ENCODE measurements at regions not wholly inside any gene's neighbourhood (a gene's known extent, or its start where the extent isn't known, plus 50 kb on each side); places are given as distances from the start of the nearest gene placed in this dataset.
A peak's percentile ranks its signal among the peaks of the same experiment; 100 is the strongest.

- DNase-seq: no peak
- 82% methylated on average over 7 of the region's 7 CpGs for WGBS, 2 donors
- no peaks in the 10 kb centered on the region for H3K36me3 ChIP-seq
Observed at GRCh38 chr1:192954705-192955265, 104.4 kb downstream of the UCHL5 start.

GRCh38 chr1:192958350-192958749 is 100.8 kb downstream of the UCHL5 start:
- FAIRE-seq: no peak

More at GRCh38 chr1:192954705-192955265, 104.4 kb downstream of the UCHL5 start:
- intact Hi-C loops (cut with DNase I): no loop called here
- Histone ChIP-seq H3K9me3 (no peaks in the 10 kb centered on the region), H3K4me3 (no peak overlapping the region), H3K27me3 (no peaks in the 10 kb centered on the region), H3K4me1 (no peaks in the 10 kb centered on the region), H3K27ac (no peak overlapping the region)
- TF ChIP-seq, protein P1, sequence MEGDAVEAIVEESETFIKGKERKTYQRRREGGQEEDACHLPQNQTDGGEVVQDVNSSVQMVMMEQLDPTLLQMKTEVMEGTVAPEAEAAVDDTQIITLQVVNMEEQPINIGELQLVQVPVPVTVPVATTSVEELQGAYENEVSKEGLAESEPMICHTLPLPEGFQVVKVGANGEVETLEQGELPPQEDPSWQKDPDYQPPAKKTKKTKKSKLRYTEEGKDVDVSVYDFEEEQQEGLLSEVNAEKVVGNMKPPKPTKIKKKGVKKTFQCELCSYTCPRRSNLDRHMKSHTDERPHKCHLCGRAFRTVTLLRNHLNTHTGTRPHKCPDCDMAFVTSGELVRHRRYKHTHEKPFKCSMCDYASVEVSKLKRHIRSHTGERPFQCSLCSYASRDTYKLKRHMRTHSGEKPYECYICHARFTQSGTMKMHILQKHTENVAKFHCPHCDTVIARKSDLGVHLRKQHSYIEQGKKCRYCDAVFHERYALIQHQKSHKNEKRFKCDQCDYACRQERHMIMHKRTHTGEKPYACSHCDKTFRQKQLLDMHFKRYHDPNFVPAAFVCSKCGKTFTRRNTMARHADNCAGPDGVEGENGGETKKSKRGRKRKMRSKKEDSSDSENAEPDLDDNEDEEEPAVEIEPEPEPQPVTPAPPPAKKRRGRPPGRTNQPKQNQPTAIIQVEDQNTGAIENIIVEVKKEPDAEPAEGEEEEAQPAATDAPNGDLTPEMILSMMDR (IDR thresholded peaks at IDR 0.05): no peak
- ATAC-seq: peak in 1 of 4 donors; percentile 18
- FAIRE-seq: no peak

GRCh38 chr1:192958871-192959270 is 100.3 kb downstream of the UCHL5 start:
- intact Hi-C loops (cut with DNase I): no loop called here
- ATAC-seq: no peak

More at GRCh38 chr1:192958350-192958749, 100.8 kb downstream of the UCHL5 start:
- H3K27me3 ChIP-seq: no peaks in the 10 kb centered on the region
- H3K4me3 ChIP-seq: no peak overlapping the region
- no peaks in the 10 kb centered on the region for H3K4me1 ChIP-seq
- DNase-seq (no peak), ATAC-seq (no peak)
- H3K27ac ChIP-seq: no peak overlapping the region
- H3K36me3 ChIP-seq: no peaks in the 10 kb centered on the region
- H3K9me3 ChIP-seq: no peaks in the 10 kb centered on the region
- TF ChIP-seq, protein P1 (IDR thresholded peaks at IDR 0.05): no peak
- intact Hi-C loops (cut with DNase I): no loop called here

GRCh38 chr1:192959657-192960186 is 99.4 kb downstream of the UCHL5 start:
- TF ChIP-seq, protein P1 (IDR thresholded peaks at IDR 0.05): no peak
- intact Hi-C loops (cut with DNase I): no loop called here
- Histone ChIP-seq H3K27me3 (no peaks in the 10 kb centered on the region), H3K4me3 (no peak overlapping the region), H3K27ac (no peak overlapping the region), H3K36me3 (no peaks in the 10 kb centered on the region), H3K9me3 (no peaks in the 10 kb centered on the region), H3K4me1 (no peaks in the 10 kb centered on the region)
- no peak for ATAC-seq
- no peak for DNase-seq
- FAIRE-seq: no peak

More at GRCh38 chr1:192958871-192959270, 100.3 kb downstream of the UCHL5 start:
- H3K4me1 ChIP-seq: no peaks in the 10 kb centered on the region
- H3K4me3 ChIP-seq: no peak overlapping the region
- H3K9me3 ChIP-seq: no peaks in the 10 kb centered on the region
- no peak overlapping the region for H3K27ac ChIP-seq
- no peaks in the 10 kb centered on the region for H3K27me3 ChIP-seq
- no peaks in the 10 kb centered on the region for H3K36me3 ChIP-seq
- no peak for DNase-seq
- FAIRE-seq: peak; percentile 60
- TF ChIP-seq, protein P1 (IDR thresholded peaks at IDR 0.05): no peak

Measured in pancreas (tissue), 10 donors.